ENCODE measurements at regions not wholly inside any gene's neighbourhood (a gene's known extent, or its start where the extent isn't known, plus 50 kb on each side); places are given as distances from the start of the nearest gene placed in this dataset.

- CTCF ChIA-PET = no interaction called here
Observed at GRCh38 chr4:33134366-33134765, 2414.2 kb downstream of the PCDH7 start.

DNA sequence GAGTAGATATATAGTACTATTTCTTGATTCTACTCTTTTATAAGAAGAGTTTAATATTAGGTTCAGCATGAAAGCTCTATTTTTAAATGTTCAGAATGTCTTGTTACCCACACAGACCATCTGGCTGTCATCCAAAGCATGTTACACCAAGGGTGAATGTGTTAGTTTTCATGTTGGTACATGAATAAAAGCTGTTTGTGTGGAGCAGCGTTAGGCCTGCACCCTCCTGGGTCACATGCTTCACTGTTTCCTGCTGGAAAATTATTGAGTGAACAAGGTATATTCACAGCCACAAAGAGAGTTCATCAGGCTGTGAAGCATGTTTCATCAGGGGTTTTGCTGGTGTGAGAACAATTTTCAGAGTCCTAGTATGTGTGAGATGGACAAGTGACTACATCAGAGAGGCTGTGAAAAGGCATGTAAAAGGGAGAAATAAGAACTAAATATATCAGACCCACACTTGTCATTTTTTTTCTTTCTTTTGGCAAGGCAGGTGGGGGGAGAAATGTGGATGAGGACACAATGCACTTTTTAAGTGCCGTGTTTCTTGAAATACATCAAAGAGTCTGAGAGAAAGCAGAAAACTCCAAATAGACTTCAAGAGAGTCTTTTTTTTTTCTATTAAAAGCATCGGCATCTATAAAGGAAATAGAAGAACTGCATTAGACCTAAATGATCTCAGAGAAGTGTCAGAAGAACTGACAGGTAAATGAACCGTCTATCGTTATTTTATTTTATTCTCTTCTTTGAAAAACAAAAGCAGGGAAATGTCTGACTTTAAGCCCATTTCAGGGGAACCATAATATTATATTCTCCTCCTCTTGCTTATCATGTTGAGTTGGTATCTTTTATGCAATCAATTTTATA lies 2429.7 kb downstream of the PCDH7 start:
- ATAC-seq = no peak
- Mint-ChIP-seq H3K4me1 (no peaks in the 10 kb centered on the region), H3K27ac (no peak overlapping the region), H3K4me3 (no peak overlapping the region), H3K9me3 (ENCODE audit: low read depth) (peaks cover 11% of the 10 kb centered on the region), H3K27me3 (no peaks in the 10 kb centered on the region), H3K36me3 (ENCODE audit: low read depth) (no peaks in the 10 kb centered on the region)
- ChIA-PET POLR2A (no interaction called here), CTCF (no interaction called here)
- no peak for DNase-seq
- intact Hi-C loops (cut with DNase I, micrococcal nuclease) = no loop called here

More at GRCh38 chr4:33134366-33134765, 2414.2 kb downstream of the PCDH7 start:
- POLR2A ChIA-PET = no interaction called here
- H3K27ac Mint-ChIP-seq = no peak overlapping the region
- no peak for DNase-seq
- H3K4me3 Mint-ChIP-seq = no peak overlapping the region
- no peaks in the 10 kb centered on the region for H3K36me3 Mint-ChIP-seq (ENCODE audit: low read depth)
- no peaks in the 10 kb centered on the region for H3K27me3 Mint-ChIP-seq
- peaks cover 4% of the 10 kb centered on the region for H3K9me3 Mint-ChIP-seq (ENCODE audit: low read depth)
- intact Hi-C loops (cut with DNase I, micrococcal nuclease) = no loop called here
- no peaks in the 10 kb centered on the region for H3K4me1 Mint-ChIP-seq
- ATAC-seq = no peak

- Mint-ChIP-seq H3K36me3 (ENCODE audit: low read depth) (no peaks in the 10 kb centered on the region), H3K4me1 (no peaks in the 10 kb centered on the region), H3K27me3 (no peaks in the 10 kb centered on the region), H3K9me3 (ENCODE audit: low read depth) (peaks cover 13% of the 10 kb centered on the region), H3K4me3 (no peak overlapping the region), H3K27ac (no peak overlapping the region)
- ChIA-PET CTCF (no interaction called here), POLR2A (no interaction called here)
- no peak for ATAC-seq
- no peak for DNase-seq
- intact Hi-C loops (cut with DNase I, micrococcal nuclease) = no loop called here
Observed at GRCh38 chr4:33150525-33150910, 2430.3 kb downstream of the PCDH7 start.

DNA sequence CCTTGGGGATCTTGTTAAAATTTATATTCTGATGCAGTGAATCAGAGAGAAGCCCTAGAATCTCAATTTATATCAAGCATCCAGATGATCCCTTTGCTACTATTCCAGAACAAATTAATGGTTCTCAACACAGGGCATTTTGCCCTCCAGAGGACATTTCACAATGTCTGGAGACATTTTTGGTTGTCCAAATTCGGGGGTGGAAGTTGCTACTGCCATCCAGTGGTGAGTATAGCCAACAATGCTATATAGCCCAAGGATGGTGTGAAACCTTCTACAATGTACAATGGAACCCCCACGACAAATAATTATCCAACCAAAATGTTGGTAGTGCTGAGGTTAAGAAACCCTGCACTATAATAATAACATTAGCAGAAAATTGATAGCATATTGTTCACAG lies 2440.0 kb downstream of the PCDH7 start:
- no peaks in the 10 kb centered on the region for H3K36me3 Mint-ChIP-seq (ENCODE audit: low read depth)
- no peak for DNase-seq
- peaks cover 16% of the 10 kb centered on the region for H3K9me3 Mint-ChIP-seq (ENCODE audit: low read depth)
- H3K4me3 Mint-ChIP-seq = no peak overlapping the region
- intact Hi-C loops (cut with DNase I, micrococcal nuclease) = no loop called here
- H3K4me1 Mint-ChIP-seq = no peaks in the 10 kb centered on the region
- no peak overlapping the region for H3K27ac Mint-ChIP-seq
- ATAC-seq = no peak
- H3K27me3 Mint-ChIP-seq = no peaks in the 10 kb centered on the region
- ChIA-PET CTCF (no interaction called here), POLR2A (no interaction called here)

- DNase-seq (no peak), ATAC-seq (no peak)
- Mint-ChIP-seq H3K27me3 (no peaks in the 10 kb centered on the region), H3K27ac (no peak overlapping the region), H3K9me3 (ENCODE audit: low read depth) (peaks cover 15% of the 10 kb centered on the region), H3K4me3 (no peak overlapping the region), H3K36me3 (ENCODE audit: low read depth) (no peaks in the 10 kb centered on the region), H3K4me1 (no peaks in the 10 kb centered on the region)
- CTCF ChIA-PET = no interaction called here
- intact Hi-C loops (cut with DNase I, micrococcal nuclease) = no loop called here
- POLR2A ChIA-PET = no interaction called here
Observed at GRCh38 chr4:33161202-33161601, 2441.0 kb downstream of the PCDH7 start.

- Mint-ChIP-seq H3K36me3 (ENCODE audit: low read depth) (no peaks in the 10 kb centered on the region), H3K27ac (no peak overlapping the region)
Observed at GRCh38 chr4:33162122-33162521, 2442.0 kb downstream of the PCDH7 start.

GRCh38 chr4:33171873-33172525 lies 2451.8 kb downstream of the PCDH7 start:
- Mint-ChIP-seq H3K9me3 (ENCODE audit: low read depth) (peaks cover 10% of the 10 kb centered on the region), H3K4me1 (no peaks in the 10 kb centered on the region), H3K27ac (no peak overlapping the region), H3K4me3 (no peak overlapping the region), H3K27me3 (no peaks in the 10 kb centered on the region), H3K36me3 (ENCODE audit: low read depth) (no peaks in the 10 kb centered on the region)
- intact Hi-C loops (cut with DNase I, micrococcal nuclease) = no loop called here
- POLR2A ChIA-PET = no interaction called here
- CTCF ChIA-PET = no interaction called here
- ATAC-seq (no peak), DNase-seq (no peak)

More at GRCh38 chr4:33162122-33162521, 2442.0 kb downstream of the PCDH7 start:
- ChIA-PET POLR2A (no interaction called here), CTCF (no interaction called here)
- DNase-seq = no peak
- intact Hi-C loops (cut with DNase I, micrococcal nuclease) = no loop called here
- H3K4me3 Mint-ChIP-seq = no peak overlapping the region
- no peak for ATAC-seq
- H3K9me3 Mint-ChIP-seq (ENCODE audit: low read depth) = peaks cover 11% of the 10 kb centered on the region
- no peaks in the 10 kb centered on the region for H3K4me1 Mint-ChIP-seq
- H3K27me3 Mint-ChIP-seq = no peaks in the 10 kb centered on the region

GRCh38 chr4:33176566-33176965 lies 2456.4 kb downstream of the PCDH7 start:
- ChIA-PET POLR2A (no interaction called here), CTCF (no interaction called here)
- DNase-seq (no peak), ATAC-seq (no peak)
- H3K9me3 Mint-ChIP-seq (ENCODE audit: low read depth) = peaks cover 19% of the 10 kb centered on the region
- H3K4me3 Mint-ChIP-seq = no peak overlapping the region
- intact Hi-C loops (cut with DNase I, micrococcal nuclease) = no loop called here
- H3K4me1 Mint-ChIP-seq = no peaks in the 10 kb centered on the region
- H3K27me3 Mint-ChIP-seq = no peaks in the 10 kb centered on the region
- no peak overlapping the region for H3K27ac Mint-ChIP-seq
- no peaks in the 10 kb centered on the region for H3K36me3 Mint-ChIP-seq (ENCODE audit: low read depth)

- no peak for ATAC-seq
- no peak overlapping the region for H3K4me3 Mint-ChIP-seq
Observed at GRCh38 chr4:33184657-33185290, 2464.6 kb downstream of the PCDH7 start.

GRCh38 chr4:33187035-33187434 lies 2466.9 kb downstream of the PCDH7 start:
- ATAC-seq (no peak), DNase-seq (no peak)
- POLR2A ChIA-PET = no interaction called here
- CTCF ChIA-PET = interaction anchor here (0.6 kb wide), 1 partner anchor 153 kb away, joined by 3 read pairs; no protein-coding TSS in a partner anchor
- Mint-ChIP-seq H3K4me1 (no peaks in the 10 kb centered on the region), H3K9me3 (ENCODE audit: low read depth) (peaks cover 12% of the 10 kb centered on the region), H3K4me3 (no peak overlapping the region), H3K36me3 (ENCODE audit: low read depth) (no peaks in the 10 kb centered on the region), H3K27me3 (no peaks in the 10 kb centered on the region), H3K27ac (no peak overlapping the region)
- intact Hi-C loops (cut with DNase I, micrococcal nuclease) = no loop called here

More at GRCh38 chr4:33184657-33185290, 2464.6 kb downstream of the PCDH7 start:
- Mint-ChIP-seq H3K27me3 (no peaks in the 10 kb centered on the region), H3K4me1 (no peaks in the 10 kb centered on the region), H3K27ac (no peak overlapping the region), H3K36me3 (ENCODE audit: low read depth) (no peaks in the 10 kb centered on the region), H3K9me3 (ENCODE audit: low read depth) (peaks cover 14% of the 10 kb centered on the region)
- intact Hi-C loops (cut with DNase I, micrococcal nuclease) = no loop called here
- DNase-seq = no peak
- ChIA-PET POLR2A (no interaction called here), CTCF (no interaction called here)

DNA sequence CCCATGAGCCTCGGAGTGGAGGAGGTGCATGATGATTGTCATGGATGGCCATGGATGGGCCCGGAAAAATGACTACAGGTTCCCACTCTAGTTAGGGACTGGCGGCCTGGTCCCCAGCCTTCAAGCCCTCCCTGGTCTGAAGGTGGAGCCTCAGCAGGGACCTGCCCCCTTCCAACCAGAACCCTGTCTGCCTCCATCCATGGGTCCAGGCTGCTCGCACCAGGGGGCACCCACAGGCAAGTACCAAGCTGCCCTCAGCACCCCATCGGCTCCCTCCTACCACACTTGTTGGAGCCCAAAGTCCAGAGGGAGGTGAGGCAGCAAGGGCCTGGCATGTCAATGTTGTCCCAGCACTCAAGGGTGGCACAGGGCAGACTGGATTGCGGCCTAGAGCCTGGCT lies 2468.6 kb downstream of the PCDH7 start:
- intact Hi-C loops (cut with DNase I, micrococcal nuclease) = no loop called here
- H3K4me3 Mint-ChIP-seq = no peak overlapping the region
- no peaks in the 10 kb centered on the region for H3K4me1 Mint-ChIP-seq
- H3K27me3 Mint-ChIP-seq = no peaks in the 10 kb centered on the region
- H3K9me3 Mint-ChIP-seq (ENCODE audit: low read depth) = peaks cover 17% of the 10 kb centered on the region
- ChIA-PET CTCF (no interaction called here), POLR2A (no interaction called here)
- DNase-seq = no peak
- no peak overlapping the region for H3K27ac Mint-ChIP-seq
- no peak for ATAC-seq
- no peaks in the 10 kb centered on the region for H3K36me3 Mint-ChIP-seq (ENCODE audit: low read depth)

- DNase-seq (no peak), ATAC-seq (no peak)
- Mint-ChIP-seq H3K4me1 (no peaks in the 10 kb centered on the region), H3K4me3 (no peak overlapping the region), H3K27ac (no peak overlapping the region), H3K27me3 (no peaks in the 10 kb centered on the region), H3K9me3 (ENCODE audit: low read depth) (peaks cover 15% of the 10 kb centered on the region), H3K36me3 (ENCODE audit: low read depth) (no peaks in the 10 kb centered on the region)
- ChIA-PET POLR2A (no interaction called here), CTCF (no interaction called here)
- intact Hi-C loops (cut with DNase I, micrococcal nuclease) = no loop called here
Observed at GRCh38 chr4:33189169-33189568, 2469.0 kb downstream of the PCDH7 start.
